ENCODE measurements at regions not wholly inside any gene's neighbourhood (a gene's known extent, or its start where the extent isn't known, plus 50 kb on each side); places are given as distances from the start of the nearest gene placed in this dataset.

GRCh38 chr7:17623546-17624185 is 316.6 kb downstream of the SNX13 start:
- TF ChIP-seq POLR2AphosphoS5 (IDR thresholded peaks at IDR 0.05), result no peak
- TF ChIP-seq CTCF (IDR thresholded peaks at IDR 0.05), result no peak
- no peak for TF ChIP-seq POLR2A (IDR thresholded peaks at IDR 0.05; ENCODE audit: low read depth)
- no peak for TF ChIP-seq EP300 (IDR thresholded peaks at IDR 0.05)

Data from esophagus muscularis mucosa (tissue), 4 donors.